ENCODE measurements at regions not wholly inside any gene's neighbourhood (a gene's known extent, or its start where the extent isn't known, plus 50 kb on each side); places are given as distances from the start of the nearest gene placed in this dataset.

DNA sequence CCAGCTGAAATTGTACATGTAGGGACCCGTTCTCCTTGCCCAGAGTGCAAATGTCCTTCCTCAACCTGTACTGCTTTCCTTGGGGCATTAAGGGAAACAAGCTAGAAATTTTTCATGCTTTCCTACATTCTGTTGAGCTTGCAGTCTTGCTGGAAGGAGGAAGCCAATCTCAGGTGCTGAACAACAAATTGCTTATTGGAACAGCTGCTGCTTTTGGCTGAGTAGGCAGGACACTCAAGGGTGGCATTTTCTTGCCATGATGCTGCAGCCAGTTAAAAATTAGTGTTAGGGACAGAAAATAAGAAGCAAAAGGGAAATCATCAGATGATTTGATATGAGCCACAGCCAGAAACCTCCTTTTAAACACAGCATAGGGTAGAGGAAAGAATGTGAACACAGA is 223.7 kb downstream of the QDPR start:
- DNase-seq, result no peak

DNA sequence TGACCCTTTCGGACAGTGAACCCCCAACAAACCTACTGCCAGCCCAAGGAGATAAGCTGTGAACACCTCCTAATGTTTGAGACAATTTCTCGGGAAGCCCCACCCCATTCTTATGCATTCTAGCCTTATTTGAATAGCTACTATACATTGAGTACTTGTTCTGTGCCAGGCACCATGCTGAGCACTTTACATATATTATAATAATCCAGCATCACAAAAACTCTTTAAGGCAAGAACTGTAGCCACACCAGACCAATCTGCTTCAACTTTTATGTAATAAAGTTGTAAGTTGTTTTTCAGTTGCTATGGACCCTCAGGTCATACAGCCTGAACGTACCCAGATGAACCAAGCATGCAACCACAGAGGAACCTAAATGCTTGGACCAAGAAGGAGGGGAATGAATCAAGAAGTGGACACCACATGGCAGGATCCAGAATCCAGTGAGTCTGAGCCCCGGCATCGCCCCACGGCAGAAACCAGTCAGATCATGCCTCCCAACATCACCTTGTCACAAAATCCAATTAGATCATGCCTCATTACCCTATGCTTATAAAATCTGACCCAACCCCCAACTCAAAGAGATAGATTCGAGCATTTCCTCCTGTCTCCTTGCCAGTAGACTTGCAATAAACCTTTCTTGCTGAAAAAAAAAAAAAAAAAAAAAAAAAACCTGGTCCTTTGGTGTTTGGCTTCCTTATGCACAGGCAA is 225.0 kb downstream of the QDPR start:
- DNase-seq, result no peak

DNA sequence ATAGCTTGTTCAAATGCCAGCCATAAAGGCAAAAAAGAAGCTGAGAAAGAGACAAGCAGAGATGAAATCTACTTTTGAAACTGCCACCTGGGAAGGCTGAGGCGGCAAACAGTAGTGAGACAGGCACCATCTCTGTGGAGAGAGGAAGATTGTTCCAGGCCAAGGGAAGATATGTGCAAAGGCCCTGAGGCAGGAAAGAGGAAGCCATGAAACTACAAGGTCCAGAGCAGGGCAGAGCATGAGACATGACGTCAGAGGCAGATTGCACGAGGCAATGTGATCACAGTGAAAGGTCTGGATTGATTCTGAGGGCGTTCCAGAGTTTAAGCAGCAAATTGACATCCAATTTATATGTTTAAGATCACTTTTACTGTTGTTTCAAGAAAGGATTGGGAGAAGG is 226.1 kb downstream of the QDPR start:
- DNase-seq, result no peak

DNA sequence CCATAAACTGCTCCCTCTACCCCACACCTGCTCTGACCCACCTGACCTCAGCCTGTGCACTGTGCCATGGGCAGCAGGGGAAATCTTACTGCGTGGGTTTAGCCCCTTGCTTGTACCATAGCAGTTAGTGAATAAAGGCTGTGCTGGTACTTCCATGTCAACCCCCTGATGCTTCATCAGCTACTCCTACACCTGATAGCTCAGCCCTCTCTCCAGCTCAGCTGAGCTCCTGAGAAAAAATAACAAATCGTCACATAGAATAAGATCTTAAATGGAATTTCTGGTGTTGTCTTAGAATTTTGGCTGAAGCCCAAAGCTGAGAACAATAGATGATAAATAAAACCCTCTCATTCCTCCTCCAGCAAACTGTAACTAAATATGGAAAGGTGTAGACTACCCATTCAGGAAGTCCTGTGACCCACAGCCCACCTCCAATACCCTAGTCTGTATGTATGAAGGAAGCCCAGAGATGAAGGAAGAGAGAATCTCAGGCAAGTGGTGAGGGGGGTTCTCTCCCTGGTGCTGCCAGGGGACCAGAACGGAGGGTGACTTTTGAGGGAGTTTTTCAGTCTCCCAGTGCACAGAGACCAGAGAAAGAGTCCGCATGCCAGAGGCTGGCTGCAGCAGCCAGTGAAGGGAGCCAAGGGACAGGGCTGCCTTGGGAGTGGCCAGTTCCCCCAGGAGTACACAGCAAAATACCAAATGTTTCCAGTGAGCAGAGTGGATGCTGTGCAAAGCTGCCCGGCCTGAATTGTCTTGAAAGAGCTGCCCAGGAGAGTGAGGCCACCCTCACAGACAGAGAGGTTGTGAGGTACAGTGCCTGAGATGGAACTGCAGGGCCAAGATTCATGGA is 227.3 kb downstream of the QDPR start:
- DNase-seq, result no peak

DNA sequence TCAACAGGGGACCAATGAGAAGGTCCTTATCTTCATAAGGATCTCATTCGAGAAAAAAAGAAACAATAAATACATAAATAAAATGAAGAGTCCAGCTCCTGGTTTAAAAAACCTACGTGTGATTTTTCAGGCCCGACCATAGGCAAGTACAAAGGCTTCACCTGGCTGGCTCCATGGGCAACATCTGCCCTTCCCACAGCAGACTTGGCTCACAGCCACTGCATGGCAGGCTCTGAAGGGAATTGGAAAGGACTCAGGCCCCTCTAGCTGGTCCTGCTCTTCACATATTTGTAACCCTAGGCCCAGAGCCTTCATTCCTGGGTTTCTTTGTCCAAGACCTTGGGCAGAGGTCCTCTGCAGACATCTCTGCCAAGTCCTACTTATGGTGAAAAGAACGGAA is 228.1 kb downstream of the QDPR start:
- no peak for DNase-seq

DNA sequence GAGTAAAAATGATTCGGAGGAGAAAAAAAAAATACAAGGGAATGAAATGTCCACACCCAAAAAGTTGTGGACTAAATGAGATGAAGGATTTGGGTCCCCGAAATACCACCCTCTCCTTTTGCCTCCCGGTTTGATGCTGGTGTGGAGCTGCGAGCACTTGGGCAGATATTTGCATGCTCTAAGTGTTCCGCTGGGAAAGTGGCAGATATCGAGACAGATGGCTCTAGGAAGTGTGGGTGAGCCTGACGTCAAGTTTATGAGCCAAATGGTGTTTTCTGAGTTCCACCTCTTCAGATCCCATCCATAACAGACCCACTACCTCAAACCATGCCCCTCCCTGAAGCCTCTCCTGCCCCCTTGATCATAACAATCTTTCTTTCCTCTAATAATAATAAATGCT is 228.6 kb downstream of the QDPR start:
- no peak for DNase-seq

DNA sequence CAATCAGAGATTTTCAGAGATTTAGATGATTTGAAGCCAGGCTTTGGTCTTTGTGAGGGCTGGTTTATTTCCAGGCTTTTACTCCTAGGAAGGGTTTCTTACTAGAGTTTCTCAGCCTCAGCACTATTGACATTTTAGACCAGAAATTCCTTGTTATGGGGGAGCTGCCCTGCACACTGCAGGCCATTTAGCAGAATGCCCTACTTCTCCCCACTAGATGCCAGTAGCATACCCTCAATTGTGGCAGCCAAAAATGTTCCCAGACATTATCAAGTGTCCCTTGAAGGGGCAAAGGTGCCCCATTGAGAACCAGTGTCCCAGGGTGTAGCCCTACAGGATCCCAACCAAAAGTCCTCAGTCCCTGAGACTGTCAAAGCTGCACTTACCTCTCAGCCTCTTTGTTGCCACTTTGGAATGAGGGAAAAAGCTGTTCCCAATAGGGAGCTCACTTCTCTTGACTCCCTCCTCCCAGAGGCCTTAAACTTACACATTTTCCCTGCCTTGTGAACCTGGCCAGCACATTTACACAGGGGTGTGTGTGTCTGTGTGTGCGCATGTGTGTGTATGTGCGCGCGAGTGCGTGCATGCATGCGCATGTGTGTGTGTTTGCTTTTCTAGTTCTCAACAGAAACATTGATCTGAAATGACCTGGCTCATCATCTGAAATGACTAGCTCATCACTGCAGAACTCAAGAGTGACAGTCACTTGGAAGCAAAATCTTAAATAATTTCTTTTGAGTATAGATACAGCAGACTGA is 231.4 kb downstream of the QDPR start:
- DNase-seq, result no peak

DNA sequence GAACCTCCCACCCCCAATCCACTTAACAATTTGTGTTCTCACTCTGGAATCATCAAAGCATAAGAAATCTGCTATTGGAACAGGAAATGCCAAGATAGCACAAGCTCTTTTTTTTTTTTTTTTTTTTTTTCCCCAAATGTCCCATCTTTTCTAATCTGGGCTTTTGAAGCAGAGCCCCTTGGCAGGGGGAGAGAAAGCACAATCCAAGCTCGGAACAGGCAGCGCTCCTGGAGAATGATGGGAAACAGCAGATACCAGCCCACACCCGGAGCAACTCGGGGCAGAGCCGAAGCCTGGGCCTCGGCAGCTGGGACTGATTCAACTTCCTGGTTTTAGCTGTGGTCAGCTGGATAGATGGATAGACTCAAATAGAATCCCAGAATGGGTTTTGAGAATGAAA is 235.1 kb downstream of the QDPR start:
- no peak for DNase-seq

DNA sequence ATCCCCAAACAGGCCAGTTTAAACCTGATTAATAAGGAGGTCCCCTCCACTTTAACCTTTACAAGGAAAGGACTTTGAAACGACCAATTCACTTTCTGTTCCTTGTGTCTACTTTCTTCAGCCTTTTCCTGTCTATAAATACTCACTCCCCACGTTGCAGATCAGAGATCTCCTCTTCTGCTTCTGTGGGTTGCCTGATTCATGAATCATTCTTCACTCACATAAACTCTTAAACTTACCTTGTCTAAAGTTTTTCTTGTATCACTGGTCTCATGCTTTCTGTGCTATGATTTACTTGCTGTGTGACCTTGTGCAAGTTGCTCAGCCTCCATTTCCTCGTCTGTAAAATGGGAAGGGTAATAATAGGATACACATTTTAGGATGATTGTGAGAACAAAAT is 236.1 kb downstream of the QDPR start:
- no peak for DNase-seq

DNA sequence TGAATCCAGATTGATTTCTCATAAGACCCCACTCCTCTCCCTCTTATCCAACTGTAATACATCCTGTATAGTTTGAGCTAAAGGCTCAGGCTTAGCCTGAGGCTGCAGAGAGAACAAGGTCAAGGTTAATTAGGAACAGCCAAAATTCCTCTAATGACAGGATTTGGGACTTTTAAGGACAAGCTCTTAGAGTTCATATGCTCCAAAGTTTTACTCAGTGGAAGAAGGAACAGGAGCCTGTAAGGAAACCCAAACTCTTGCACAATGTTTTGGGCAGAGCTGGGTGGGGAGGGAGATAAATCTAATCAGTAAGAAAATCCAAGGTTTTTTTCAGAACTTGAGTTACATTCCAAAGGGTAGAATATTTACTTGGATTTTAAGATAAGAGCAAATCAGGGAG is 238.8 kb downstream of the QDPR start:
- DNase-seq, result no peak

DNA sequence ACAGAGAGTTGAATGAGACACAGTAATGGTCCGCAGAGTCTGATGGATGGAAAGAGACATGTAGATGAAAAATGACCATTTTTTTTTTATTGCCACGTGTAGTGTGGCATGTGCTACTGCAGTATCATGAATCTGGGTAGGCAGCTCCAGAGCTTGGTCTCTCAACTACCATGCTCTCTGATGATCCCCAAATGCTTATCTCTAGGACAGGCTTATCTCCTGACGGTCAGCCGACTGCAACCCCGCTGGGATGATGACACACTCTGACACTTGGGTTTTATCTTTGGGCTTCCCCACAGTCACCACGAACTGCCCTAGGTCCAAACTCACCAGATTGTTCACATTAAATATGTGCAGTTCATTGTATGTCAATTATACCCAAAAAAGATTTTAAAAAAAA is 239.7 kb downstream of the QDPR start:
- no peak for DNase-seq

DNA sequence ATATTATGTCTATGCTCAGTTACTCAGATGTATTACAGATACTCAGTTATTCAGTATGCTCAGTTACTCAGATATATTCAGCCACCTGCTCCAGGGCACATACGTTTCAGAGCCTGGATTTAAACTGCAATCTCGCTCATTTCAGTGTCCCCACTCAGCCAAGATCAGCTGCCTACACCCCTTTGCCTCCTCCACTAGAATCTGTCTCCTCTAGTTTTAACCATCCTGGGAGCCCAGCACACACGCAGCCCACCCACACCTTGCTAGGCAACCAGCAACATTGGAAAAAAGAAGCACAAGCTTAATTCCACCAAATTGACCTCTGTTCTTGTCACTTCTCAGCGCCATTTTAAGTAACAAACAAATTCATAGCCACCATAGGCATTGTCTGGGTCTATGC is 246.2 kb downstream of the QDPR start:
- no peak for DNase-seq

DNA sequence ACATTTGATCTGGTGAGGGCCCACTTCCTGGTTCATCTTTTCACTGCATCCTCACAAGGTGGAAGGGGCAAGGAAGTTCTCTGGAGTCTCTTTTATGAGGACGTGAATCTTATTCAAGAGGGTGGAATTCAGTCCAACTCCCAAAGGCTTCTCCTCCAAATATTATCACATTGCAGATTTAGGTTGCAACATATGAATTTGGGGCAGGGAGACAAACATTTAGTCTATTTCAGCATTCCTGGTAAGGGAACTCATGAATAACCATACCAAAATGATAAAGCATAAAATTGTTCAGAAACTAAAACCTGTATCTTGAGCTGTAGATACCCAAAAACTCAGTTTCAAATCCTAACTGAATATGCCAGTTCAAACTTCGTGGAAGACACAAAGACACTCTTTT is 246.8 kb downstream of the QDPR start:
- DNase-seq, result no peak

DNA sequence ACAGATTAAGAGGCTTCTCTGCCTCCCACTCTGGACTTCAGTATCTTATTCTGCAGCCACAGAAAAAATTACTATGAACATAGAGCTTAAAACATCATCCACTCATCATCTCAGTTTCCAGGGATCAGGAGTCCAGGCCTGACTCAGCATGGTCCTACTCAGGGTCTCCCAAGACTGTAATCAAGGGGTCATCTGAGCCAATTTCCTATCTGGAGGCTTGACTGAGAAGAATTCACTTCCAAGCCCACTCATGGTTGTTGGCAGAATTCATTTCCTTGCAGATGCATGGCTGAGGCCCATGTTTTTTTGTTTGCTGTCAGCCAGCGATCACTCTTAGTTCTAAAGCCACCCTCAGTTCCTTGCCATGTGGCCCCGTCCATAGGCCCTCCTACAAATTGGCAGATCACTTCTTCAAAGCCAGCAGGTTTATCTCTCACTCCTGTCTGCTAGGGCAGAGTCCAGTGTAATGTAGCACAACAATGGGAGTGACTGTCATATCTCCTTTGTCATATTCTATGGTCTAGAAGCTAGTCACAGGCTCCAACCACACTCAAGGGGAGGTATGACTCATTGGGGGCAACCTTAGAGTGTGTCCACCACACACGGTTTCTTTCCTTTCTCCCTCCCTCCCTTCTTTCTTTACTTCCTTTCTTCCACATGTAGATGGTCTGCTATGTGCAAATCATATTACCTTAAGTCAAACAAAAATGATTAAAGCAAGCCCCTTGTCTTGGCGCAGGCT is 251.6 kb downstream of the QDPR start:
- DNase-seq, result no peak

DNA sequence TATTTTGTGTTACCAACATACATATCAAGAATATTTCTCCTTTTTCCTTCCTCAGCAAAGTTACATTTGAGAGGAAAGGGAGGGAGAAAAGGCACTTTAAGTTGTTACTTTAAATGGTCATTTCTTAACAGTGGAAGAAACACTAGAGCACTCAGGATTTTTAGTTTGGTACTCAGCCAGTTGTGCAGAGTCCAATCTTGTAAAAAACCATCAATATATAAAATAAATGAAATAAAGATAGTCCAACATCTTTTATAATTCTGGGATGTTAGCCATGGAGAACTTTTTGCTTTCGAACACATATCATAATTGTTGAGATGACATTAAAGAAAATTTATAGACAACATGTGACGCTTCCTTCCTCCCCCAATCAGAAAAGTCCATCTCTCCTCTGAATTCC is 253.8 kb downstream of the QDPR start:
- DNase-seq, result no peak

DNA sequence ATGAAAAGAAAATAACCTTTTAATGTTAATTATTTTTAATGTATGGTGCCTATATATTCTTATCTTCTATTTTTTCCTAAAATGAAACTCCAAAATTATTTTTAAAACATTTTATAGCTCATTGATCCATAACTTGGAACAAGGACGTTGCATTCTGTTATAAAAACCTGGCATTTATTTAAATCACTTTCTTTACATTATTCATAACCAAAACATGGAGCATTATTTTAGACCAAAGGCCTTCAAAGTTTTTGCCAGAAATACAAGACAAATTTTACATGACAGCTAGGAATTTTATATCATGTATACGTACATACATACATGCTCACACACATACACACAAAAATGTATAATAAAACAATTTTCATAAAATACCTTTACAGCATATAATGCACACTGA is 259.8 kb downstream of the QDPR start:
- no peak for DNase-seq

DNA sequence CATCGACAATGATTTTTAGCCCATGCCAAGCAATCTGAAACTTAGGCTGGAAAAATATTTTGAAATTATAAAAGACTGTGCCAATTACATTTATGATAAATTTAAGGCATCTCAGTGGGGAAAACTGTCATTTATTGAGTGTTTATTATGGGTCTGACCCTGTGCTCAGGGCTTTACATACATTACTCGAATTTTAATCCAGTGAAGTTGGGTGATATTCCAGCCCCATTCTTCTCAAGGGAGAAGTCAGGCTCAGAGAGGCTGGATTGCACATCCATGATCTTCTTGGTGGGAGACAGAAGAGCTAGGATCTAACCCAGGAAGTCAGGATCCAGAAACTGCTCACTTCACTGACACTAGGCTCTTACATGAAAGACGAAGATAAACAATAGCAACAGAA is 260.8 kb downstream of the QDPR start:
- DNase-seq, result no peak

DNA sequence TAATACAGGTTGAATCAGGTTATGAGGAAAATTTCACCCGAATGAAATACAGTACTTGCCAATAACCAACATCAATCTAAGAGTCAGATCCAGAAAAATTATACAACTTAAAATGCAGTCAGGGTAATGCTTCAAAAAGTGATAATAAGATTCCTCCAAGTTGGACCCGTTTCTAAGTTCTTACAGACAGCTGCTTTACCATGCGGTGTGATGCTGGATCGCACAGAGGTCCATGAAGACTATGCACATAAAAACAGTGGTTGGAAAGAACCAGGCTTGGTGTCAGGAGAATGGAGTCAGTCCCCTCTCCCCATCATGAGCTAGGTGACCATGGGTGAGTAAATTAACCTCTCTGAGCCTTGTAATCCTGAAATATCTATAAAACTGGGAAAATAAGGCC is 261.3 kb downstream of the QDPR start:
- no peak for DNase-seq

DNA sequence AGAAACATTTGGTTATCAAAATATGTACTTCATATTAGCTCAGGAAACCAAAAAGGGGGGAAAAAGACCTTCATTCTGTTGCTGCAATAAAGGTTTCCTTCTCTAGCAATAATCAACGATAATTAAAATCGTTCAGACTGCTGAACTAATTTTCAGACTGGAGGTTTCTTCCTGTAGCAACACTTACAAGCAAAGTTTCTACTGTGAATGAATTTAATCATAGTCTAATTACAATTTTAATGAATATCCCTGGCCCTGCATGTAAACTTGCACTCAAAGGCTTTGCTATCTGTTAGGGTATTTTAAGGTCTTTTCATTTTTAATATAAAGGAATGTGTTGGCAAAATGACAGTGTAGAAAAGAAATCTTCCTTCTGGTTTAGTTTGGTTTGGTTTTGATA is 265.2 kb downstream of the QDPR start:
- no peak for DNase-seq

DNA sequence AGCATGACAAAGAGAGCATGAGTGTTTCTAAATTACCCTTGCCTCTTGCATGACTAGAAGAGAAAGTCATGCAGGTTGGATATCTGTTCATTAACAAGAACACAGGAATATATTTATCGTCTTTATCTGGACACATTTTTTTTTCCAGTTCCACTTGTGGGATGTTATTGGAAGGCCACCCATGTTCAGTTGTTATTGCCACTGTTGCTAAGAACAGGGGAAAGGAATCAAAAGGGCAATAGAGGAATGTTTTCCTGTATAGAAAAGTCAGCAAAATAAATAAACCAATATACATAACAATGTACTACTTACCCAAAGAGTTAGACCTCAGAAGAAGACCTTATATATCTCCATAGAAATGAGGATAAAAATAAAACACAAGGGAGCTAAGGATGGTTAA is 270.1 kb downstream of the QDPR start:
- DNase-seq, result no peak

DNA sequence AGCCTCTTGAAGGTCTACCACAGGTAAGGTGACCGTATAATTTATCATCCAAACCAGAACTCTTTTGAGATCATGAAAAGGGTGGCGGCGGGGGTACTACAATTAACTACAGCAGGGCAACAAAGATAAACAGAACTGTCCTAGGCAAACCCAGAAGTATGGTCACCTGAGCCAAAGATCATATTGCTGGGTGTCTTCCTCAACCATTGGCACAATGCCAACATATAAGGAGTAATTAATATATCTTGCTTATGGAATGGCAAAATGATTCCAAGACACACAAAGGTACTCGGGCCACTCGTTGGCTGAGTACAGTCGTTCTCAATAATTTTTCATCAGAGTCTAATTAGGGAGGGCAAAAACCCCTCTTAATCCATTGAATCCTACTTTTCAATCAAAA is 273.3 kb downstream of the QDPR start:
- no peak for DNase-seq

DNA sequence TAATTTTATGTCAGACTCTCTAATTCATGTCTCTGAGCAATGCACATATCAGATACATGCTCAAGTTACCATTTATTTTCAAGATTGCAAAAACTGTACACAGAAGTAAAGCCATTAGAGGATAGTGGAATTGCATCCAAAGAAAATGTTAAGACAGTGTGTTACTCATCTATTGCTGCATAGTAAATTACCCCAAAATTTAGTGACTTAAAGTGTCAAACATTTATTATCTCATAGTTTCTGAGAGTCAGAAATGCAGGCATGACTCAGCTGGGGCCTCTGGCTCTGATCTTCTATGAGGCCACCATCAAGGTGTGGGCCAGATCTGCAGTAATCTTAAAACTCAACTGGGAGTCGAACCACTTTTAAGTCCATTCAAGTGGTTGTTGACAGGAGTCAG is 275.2 kb downstream of the QDPR start:
- DNase-seq, result no peak

DNA sequence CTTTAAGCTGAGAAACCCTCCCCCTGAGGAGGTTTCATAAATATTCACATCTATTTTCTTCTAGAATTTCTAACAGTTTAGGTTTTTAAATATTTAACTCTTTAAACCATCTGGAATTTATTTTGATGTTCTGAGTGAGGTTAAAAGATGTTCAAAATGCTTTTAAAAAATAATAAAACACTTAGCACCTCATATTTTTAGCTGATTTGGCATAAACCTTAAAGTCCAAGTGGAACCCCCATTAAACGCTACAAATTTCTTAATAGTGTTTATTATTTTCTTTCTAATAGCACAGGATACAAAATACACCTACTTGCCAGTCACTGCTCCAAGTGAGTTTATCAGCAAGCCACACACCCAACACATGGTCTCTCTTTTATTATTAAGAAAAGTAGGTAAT is 277.2 kb downstream of the QDPR start:
- DNase-seq, result no peak
